Panc1 (cell line): ENCODE measurements at regions not wholly inside any gene's neighbourhood (a gene's known extent, or its start where the extent isn't known, plus 50 kb on each side); places are given as distances from the start of the nearest gene placed in this dataset.

Source experiments
- ATAC-seq: fragments of 200-7000 bp; cut with Tn5 transposase; 2 replicates; pipeline ENCODE4 v1.9.1; 2020; ENCODE audit warnings: mild to moderate bottlenecking, moderate library complexity
- BruUV-seq: library from RNA; stranded (reverse); fragments of 400-500 nt; replicated peaks from 2 replicates; lab custom pipeline; 2021; lab: Mats Ljungman, UMichigan
- CTCF ChIA-PET: fragments of 300-600 bp; sonication (Branson Sonifier 250); formaldehyde crosslinking; loops from one replicate; lab custom pipeline; 2022; ENCODE audit warnings: antibody characterized with exemption; lab: Charles Lee
- POLR2A ChIA-PET: fragments of 300-600 bp; sonication (Branson Sonifier 250); formaldehyde crosslinking; loops from one replicate; lab custom pipeline; 2022; ENCODE audit warnings: antibody characterized with exemption; lab: Charles Lee
- DNase-seq: peaks from one replicate; pipeline ENCODE4 v3.0.0-alpha.2; 2010; ENCODE audit warnings: low read depth, low spot score
- H3K27ac ChIP-seq: 2 replicates; pipeline ENCODE4 v1.5.1; 2011; ENCODE audit warnings: mild to moderate bottlenecking, low read length, inconsistent platforms
- H3K27me3 ChIP-seq: fragments of 200-500 bp; sonication (Bioruptor generic); 2 replicates; pipeline ENCODE4 v1.6.0; 2014; ENCODE audit warnings: low read length, inconsistent platforms; ENCODE audit not compliant: control insufficient read depth, insufficient read depth
- H3K36me3 ChIP-seq: fragments of 200-500 bp; sonication (Bioruptor generic); 2 replicates; pipeline ENCODE4 v1.5.1; 2014; ENCODE audit warnings: inconsistent platforms, mild to moderate bottlenecking, low read length, moderate library complexity; ENCODE audit not compliant: control insufficient read depth, insufficient read depth
- H3K4me1 ChIP-seq: 2 replicates; pipeline ENCODE4 v1.5.1; 2011; ENCODE audit warnings: inconsistent platforms, mild to moderate bottlenecking, low read length, moderate library complexity; ENCODE audit not compliant: control insufficient read depth, insufficient read depth
- H3K4me3 ChIP-seq, 2 experiments: 2 replicates each; pipeline ENCODE4 v1.5.1; 2011 to 2012; ENCODE audit warnings: low read depth in 2 of 2, low read length in 2 of 2, mild to moderate bottlenecking in 2 of 2, inconsistent platforms in 1 of 2, moderate library complexity in 1 of 2
- H3K9me3 ChIP-seq: fragments of 200-500 bp; sonication (Bioruptor generic); 2 replicates; pipeline ENCODE4 v1.5.1; 2014; ENCODE audit warnings: low read depth, mild to moderate bottlenecking, inconsistent platforms, low read length, moderate library complexity; ENCODE audit not compliant: control insufficient read depth, insufficient read depth
- CTCF ChIP-seq: fragments of 450-650 bp; IDR thresholded peaks from 2 replicates; pipeline ENCODE4 v1.5.1; 2017; ENCODE audit warnings: mild to moderate bottlenecking
- POLR2AphosphoS5 ChIP-seq: IDR thresholded peaks from 2 replicates; pipeline ENCODE4 v1.6.1; 2012; ENCODE audit warnings: mild to moderate bottlenecking, low read depth, low read length, moderate library complexity
- REST ChIP-seq, 2 experiments: IDR thresholded peaks; 2 replicates each; pipeline ENCODE4 v1.6.1; 2011 to 2012; ENCODE audit warnings: low read depth in 2 of 2, control low read depth in 1 of 2, low read length in 1 of 2, mild to moderate bottlenecking in 1 of 2, moderate library complexity in 1 of 2; ENCODE audit not compliant: insufficient read depth in 1 of 2
- SIN3A ChIP-seq: IDR thresholded peaks from 2 replicates; pipeline ENCODE4 v1.6.1; 2012; ENCODE audit warnings: low read depth, mild to moderate bottlenecking, low read length, moderate library complexity, borderline replicate concordance; ENCODE audit not compliant: insufficient read depth
- TCF7L2 ChIP-seq: IDR thresholded peaks from 2 replicates; pipeline ENCODE4 v1.6.1; 2011; ENCODE audit warnings: mild to moderate bottlenecking, low read depth, low read length, inconsistent platforms
- in situ Hi-C: cut with HindIII; loops from 2 replicates; pipeline ENCODE4 v1.10.0; 2016; ENCODE audit warnings: low sequenced_read_pairs, low pct_unique_long_range_greater_than_20kb
- intact Hi-C: fragments of 100-400 bp; cut with micrococcal nuclease; formaldehyde crosslinking; loops from one replicate; pipeline ENCODE4 v1.10.0; 2022; ENCODE audit not compliant: unreplicated experiment

- BruUV-seq, result no TSS peak
- in situ Hi-C loops, result no loop called here
Measured at GRCh38 chr6:153931431-153931830, 107.6 kb upstream of the OPRM1 start.

DNA sequence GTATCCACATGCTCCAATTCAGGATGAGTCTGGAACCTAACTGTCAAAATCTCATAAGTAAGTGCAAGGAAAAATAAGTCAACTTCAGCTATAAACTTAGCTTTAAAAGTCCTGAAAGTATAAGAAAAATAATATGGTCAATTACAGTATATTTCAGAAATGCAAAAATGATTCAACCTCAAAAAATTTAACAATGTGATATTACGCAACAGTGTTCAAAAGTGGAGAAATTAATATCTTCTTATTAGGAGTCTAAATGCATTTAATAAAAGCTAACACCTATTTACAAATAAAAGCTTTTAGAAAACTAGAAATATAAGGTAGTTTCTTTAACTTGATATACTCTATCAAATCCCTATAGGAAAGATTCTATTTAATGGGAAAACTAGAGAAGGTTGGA is 111.2 kb upstream of the OPRM1 start:
- ChIA-PET CTCF (no interaction called here), POLR2A (no interaction called here)
- TF ChIP-seq SIN3A, result no peak
- TF ChIP-seq TCF7L2, result no peak
- TF ChIP-seq REST (IDR thresholded peaks at IDR 0.05; ENCODE audit: insufficient read depth in 1 of 2, low read depth in 2 of 2, low read length in 1 of 2), result no peak
- TF ChIP-seq POLR2AphosphoS5, result no peak
- no peak for TF ChIP-seq CTCF
- intact Hi-C loops (no loop called here), in situ Hi-C loops (no loop called here)
- Histone ChIP-seq H3K27me3 (no peaks in the 10 kb centered on the region), H3K27ac (no peak overlapping the region), H3K4me3 (no peak overlapping the region), H3K9me3 (no peaks in the 10 kb centered on the region), H3K4me1 (no peaks in the 10 kb centered on the region), H3K36me3 (no peaks in the 10 kb centered on the region)
- no TSS peak for BruUV-seq
- ATAC-seq (no peak), DNase-seq (no peak)

More at GRCh38 chr6:153931431-153931830, 107.6 kb upstream of the OPRM1 start:
- Histone ChIP-seq H3K9me3 (no peaks in the 10 kb centered on the region), H3K27ac (no peak overlapping the region), H3K36me3 (no peaks in the 10 kb centered on the region), H3K27me3 (no peaks in the 10 kb centered on the region), H3K4me1 (no peaks in the 10 kb centered on the region), H3K4me3 (no peak overlapping the region)
- TF ChIP-seq POLR2AphosphoS5 (no peak), SIN3A (no peak), TCF7L2 (no peak), REST (IDR thresholded peaks at IDR 0.05; ENCODE audit: insufficient read depth in 1 of 2, low read depth in 2 of 2, low read length in 1 of 2) (no peak), CTCF (no peak)
- POLR2A ChIA-PET, result no interaction called here
- intact Hi-C loops, result no loop called here
- DNase-seq (no peak), ATAC-seq (no peak)
- CTCF ChIA-PET, result no interaction called here
